Panc1 (cell line): ENCODE measurements at regions not wholly inside any gene's neighbourhood (a gene's known extent, or its start where the extent isn't known, plus 50 kb on each side); places are given as distances from the start of the nearest gene placed in this dataset.

Source experiments
- ATAC-seq: fragments of 200-7000 bp; cut with Tn5 transposase; 2 replicates; pipeline ENCODE4 v1.9.1; 2020; ENCODE audit warnings: mild to moderate bottlenecking, moderate library complexity
- BruUV-seq: library from RNA; stranded (reverse); fragments of 400-500 nt; replicated peaks from 2 replicates; lab custom pipeline; 2021; lab: Mats Ljungman, UMichigan
- CTCF ChIA-PET: fragments of 300-600 bp; sonication (Branson Sonifier 250); formaldehyde crosslinking; loops from one replicate; lab custom pipeline; 2022; ENCODE audit warnings: antibody characterized with exemption; lab: Charles Lee
- POLR2A ChIA-PET: fragments of 300-600 bp; sonication (Branson Sonifier 250); formaldehyde crosslinking; loops from one replicate; lab custom pipeline; 2022; ENCODE audit warnings: antibody characterized with exemption; lab: Charles Lee
- DNase-seq: peaks from one replicate; pipeline ENCODE4 v3.0.0-alpha.2; 2010; ENCODE audit warnings: low read depth, low spot score
- H3K27ac ChIP-seq: 2 replicates; pipeline ENCODE4 v1.5.1; 2011; ENCODE audit warnings: mild to moderate bottlenecking, low read length, inconsistent platforms
- H3K27me3 ChIP-seq: fragments of 200-500 bp; sonication (Bioruptor generic); 2 replicates; pipeline ENCODE4 v1.6.0; 2014; ENCODE audit warnings: low read length, inconsistent platforms; ENCODE audit not compliant: control insufficient read depth, insufficient read depth
- H3K36me3 ChIP-seq: fragments of 200-500 bp; sonication (Bioruptor generic); 2 replicates; pipeline ENCODE4 v1.5.1; 2014; ENCODE audit warnings: inconsistent platforms, mild to moderate bottlenecking, low read length, moderate library complexity; ENCODE audit not compliant: control insufficient read depth, insufficient read depth
- H3K4me1 ChIP-seq: 2 replicates; pipeline ENCODE4 v1.5.1; 2011; ENCODE audit warnings: inconsistent platforms, mild to moderate bottlenecking, low read length, moderate library complexity; ENCODE audit not compliant: control insufficient read depth, insufficient read depth
- H3K4me3 ChIP-seq, 2 experiments: 2 replicates each; pipeline ENCODE4 v1.5.1; 2011 to 2012; ENCODE audit warnings: low read depth in 2 of 2, low read length in 2 of 2, mild to moderate bottlenecking in 2 of 2, inconsistent platforms in 1 of 2, moderate library complexity in 1 of 2
- H3K9me3 ChIP-seq: fragments of 200-500 bp; sonication (Bioruptor generic); 2 replicates; pipeline ENCODE4 v1.5.1; 2014; ENCODE audit warnings: low read depth, mild to moderate bottlenecking, inconsistent platforms, low read length, moderate library complexity; ENCODE audit not compliant: control insufficient read depth, insufficient read depth
- POLR2AphosphoS5 ChIP-seq: IDR thresholded peaks from 2 replicates; pipeline ENCODE4 v1.6.1; 2012; ENCODE audit warnings: mild to moderate bottlenecking, low read depth, low read length, moderate library complexity
- SIN3A ChIP-seq: IDR thresholded peaks from 2 replicates; pipeline ENCODE4 v1.6.1; 2012; ENCODE audit warnings: low read depth, mild to moderate bottlenecking, low read length, moderate library complexity, borderline replicate concordance; ENCODE audit not compliant: insufficient read depth
- TCF7L2 ChIP-seq: IDR thresholded peaks from 2 replicates; pipeline ENCODE4 v1.6.1; 2011; ENCODE audit warnings: mild to moderate bottlenecking, low read depth, low read length, inconsistent platforms
- in situ Hi-C: cut with HindIII; loops from 2 replicates; pipeline ENCODE4 v1.10.0; 2016; ENCODE audit warnings: low sequenced_read_pairs, low pct_unique_long_range_greater_than_20kb
- intact Hi-C: fragments of 100-400 bp; cut with micrococcal nuclease; formaldehyde crosslinking; loops from one replicate; pipeline ENCODE4 v1.10.0; 2022; ENCODE audit not compliant: unreplicated experiment
- TF ChIP-seq, protein P1 (sequence below): fragments of 450-650 bp; IDR thresholded peaks from 2 replicates; pipeline ENCODE4 v1.5.1; 2017; ENCODE audit warnings: mild to moderate bottlenecking
- TF ChIP-seq, protein P2 (sequence below), 2 experiments: IDR thresholded peaks; 2 replicates each; pipeline ENCODE4 v1.6.1; 2011 to 2012; ENCODE audit warnings: low read depth in 2 of 2, control low read depth in 1 of 2, low read length in 1 of 2, mild to moderate bottlenecking in 1 of 2, moderate library complexity in 1 of 2; ENCODE audit not compliant: insufficient read depth in 1 of 2

DNA sequence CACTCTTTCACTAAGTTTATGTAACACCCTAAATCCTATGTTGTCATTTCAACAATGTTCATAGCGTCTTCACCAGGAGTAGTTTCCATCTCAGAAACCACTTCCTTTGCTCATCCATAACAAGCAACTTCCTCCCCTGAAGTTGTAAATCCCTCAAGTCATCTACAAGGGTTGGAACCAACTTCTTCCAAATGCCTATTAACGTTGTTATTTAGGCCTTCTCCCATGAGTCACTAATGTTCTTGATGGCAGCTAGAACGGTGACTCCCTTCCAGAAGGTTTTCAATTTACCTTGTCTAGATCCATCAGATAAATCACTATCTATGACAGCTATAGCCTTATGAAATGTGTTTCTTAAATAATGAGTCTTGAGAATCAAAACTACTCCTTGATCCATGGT is 73.3 kb upstream of the TARS1 start:
- no peak for DNase-seq
- in situ Hi-C loops: no loop called here
- BruUV-seq: no TSS peak
- H3K36me3 ChIP-seq: no peaks in the 10 kb centered on the region
- H3K4me3 ChIP-seq: no peak overlapping the region
- no peak for TF ChIP-seq TCF7L2
- no peak for TF ChIP-seq POLR2AphosphoS5
- no peaks in the 10 kb centered on the region for H3K4me1 ChIP-seq
- H3K27me3 ChIP-seq: no peaks in the 10 kb centered on the region
- intact Hi-C loops: no loop called here
- ChIA-PET CTCF (no interaction called here), POLR2A (no interaction called here)
- no peak for ATAC-seq
- H3K27ac ChIP-seq: no peak overlapping the region
- no peaks in the 10 kb centered on the region for H3K9me3 ChIP-seq

DNA sequence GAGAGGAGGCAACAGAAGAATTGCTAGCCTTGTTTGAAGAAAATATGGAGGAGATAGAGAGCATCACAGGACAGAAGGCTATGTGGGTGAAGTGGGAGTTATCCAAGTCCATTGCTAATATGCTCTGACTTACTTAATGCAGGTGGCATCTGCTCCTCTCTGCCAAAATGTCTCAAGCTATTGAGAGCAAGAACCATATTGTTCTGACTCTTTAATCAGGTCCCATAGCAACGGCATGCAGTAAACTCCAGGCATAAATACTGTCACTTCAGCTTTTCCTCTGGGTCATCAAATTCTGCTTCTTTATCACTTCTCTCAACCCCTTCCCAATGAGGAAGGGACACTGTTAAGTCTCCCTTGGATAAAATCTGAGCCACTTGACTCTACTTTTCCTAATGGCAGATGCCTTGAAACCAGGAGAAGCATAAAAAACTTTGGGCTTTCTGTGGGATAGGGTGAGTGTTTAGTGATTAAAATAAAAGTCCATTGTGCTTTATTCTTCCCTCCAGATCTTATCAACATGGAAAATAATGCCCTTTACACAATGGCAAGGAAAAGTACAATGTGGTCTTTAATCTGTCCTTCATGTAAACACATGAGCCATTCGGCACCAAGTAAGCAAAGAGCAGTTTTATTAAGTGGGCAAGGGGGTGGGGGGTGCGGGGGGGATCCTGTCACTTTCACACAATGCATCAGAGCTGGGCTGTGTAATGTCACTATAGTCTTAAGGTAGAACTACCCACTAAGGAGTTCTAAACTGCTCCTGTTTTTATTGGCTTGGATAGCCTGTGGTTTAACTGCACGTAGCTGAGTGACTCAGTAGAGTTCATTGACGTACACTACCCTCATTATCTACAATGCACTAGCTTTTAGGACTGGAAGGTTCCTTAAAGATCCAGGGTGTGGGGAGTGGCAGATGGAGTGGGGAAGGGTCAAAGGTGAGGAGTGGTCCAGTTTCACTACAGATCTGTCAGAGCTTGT is 71.0 kb upstream of the TARS1 start:
- H3K27ac ChIP-seq: no peak overlapping the region
- no peaks in the 10 kb centered on the region for H3K4me1 ChIP-seq
- DNase-seq: no peak
- ChIA-PET POLR2A (no interaction called here), CTCF (no interaction called here)
- no peak for ATAC-seq
- BruUV-seq: no TSS peak
- no peaks in the 10 kb centered on the region for H3K36me3 ChIP-seq
- in situ Hi-C loops: no loop called here
- intact Hi-C loops: no loop called here
- H3K27me3 ChIP-seq: no peaks in the 10 kb centered on the region
- peaks cover 3% of the 10 kb centered on the region; the same call in 1 of the 2 replicates for H3K9me3 ChIP-seq
- H3K4me3 ChIP-seq: no peak overlapping the region
- TF ChIP-seq, protein P1, sequence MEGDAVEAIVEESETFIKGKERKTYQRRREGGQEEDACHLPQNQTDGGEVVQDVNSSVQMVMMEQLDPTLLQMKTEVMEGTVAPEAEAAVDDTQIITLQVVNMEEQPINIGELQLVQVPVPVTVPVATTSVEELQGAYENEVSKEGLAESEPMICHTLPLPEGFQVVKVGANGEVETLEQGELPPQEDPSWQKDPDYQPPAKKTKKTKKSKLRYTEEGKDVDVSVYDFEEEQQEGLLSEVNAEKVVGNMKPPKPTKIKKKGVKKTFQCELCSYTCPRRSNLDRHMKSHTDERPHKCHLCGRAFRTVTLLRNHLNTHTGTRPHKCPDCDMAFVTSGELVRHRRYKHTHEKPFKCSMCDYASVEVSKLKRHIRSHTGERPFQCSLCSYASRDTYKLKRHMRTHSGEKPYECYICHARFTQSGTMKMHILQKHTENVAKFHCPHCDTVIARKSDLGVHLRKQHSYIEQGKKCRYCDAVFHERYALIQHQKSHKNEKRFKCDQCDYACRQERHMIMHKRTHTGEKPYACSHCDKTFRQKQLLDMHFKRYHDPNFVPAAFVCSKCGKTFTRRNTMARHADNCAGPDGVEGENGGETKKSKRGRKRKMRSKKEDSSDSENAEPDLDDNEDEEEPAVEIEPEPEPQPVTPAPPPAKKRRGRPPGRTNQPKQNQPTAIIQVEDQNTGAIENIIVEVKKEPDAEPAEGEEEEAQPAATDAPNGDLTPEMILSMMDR: no peak
- TF ChIP-seq, protein P2, sequence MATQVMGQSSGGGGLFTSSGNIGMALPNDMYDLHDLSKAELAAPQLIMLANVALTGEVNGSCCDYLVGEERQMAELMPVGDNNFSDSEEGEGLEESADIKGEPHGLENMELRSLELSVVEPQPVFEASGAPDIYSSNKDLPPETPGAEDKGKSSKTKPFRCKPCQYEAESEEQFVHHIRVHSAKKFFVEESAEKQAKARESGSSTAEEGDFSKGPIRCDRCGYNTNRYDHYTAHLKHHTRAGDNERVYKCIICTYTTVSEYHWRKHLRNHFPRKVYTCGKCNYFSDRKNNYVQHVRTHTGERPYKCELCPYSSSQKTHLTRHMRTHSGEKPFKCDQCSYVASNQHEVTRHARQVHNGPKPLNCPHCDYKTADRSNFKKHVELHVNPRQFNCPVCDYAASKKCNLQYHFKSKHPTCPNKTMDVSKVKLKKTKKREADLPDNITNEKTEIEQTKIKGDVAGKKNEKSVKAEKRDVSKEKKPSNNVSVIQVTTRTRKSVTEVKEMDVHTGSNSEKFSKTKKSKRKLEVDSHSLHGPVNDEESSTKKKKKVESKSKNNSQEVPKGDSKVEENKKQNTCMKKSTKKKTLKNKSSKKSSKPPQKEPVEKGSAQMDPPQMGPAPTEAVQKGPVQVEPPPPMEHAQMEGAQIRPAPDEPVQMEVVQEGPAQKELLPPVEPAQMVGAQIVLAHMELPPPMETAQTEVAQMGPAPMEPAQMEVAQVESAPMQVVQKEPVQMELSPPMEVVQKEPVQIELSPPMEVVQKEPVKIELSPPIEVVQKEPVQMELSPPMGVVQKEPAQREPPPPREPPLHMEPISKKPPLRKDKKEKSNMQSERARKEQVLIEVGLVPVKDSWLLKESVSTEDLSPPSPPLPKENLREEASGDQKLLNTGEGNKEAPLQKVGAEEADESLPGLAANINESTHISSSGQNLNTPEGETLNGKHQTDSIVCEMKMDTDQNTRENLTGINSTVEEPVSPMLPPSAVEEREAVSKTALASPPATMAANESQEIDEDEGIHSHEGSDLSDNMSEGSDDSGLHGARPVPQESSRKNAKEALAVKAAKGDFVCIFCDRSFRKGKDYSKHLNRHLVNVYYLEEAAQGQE (IDR thresholded peaks at IDR 0.05; ENCODE audit: insufficient read depth in 1 of 2, low read depth in 2 of 2, low read length in 1 of 2): no peak
- TF ChIP-seq SIN3A: no peak
- no peak for TF ChIP-seq TCF7L2
- TF ChIP-seq POLR2AphosphoS5: no peak

GRCh38 chr5:33370466-33370859 is 70.3 kb upstream of the TARS1 start:
- H3K27me3 ChIP-seq: no peaks in the 10 kb centered on the region
- no peak for DNase-seq
- no peaks in the 10 kb centered on the region for H3K36me3 ChIP-seq
- peaks cover 3% of the 10 kb centered on the region; the same call in 1 of the 2 replicates for H3K9me3 ChIP-seq
- CTCF ChIA-PET: no interaction called here
- TF ChIP-seq POLR2AphosphoS5: no peak
- TF ChIP-seq SIN3A: no peak
- TF ChIP-seq TCF7L2: no peak
- TF ChIP-seq, protein P2 (IDR thresholded peaks at IDR 0.05; ENCODE audit: insufficient read depth in 1 of 2, low read depth in 2 of 2, low read length in 1 of 2): no peak
- TF ChIP-seq, protein P1: no peak
- H3K4me3 ChIP-seq: no peak overlapping the region
- BruUV-seq: no TSS peak
- in situ Hi-C loops (no loop called here), intact Hi-C loops (no loop called here)
- no peaks in the 10 kb centered on the region for H3K4me1 ChIP-seq
- POLR2A ChIA-PET: interaction anchor here (0.7 kb wide), 1 partner anchor 58 kb away, joined by 6 read pairs; no protein-coding TSS in a partner anchor
- H3K27ac ChIP-seq: no peak overlapping the region
- ATAC-seq: no peak
